Choroid plexus epithelial cell (primary cell): ENCODE measurements at regions not wholly inside any gene's neighbourhood (a gene's known extent, or its start where the extent isn't known, plus 50 kb on each side); places are given as distances from the start of the nearest gene placed in this dataset.

Source experiments
- DNase-seq: peaks from one replicate; pipeline ENCODE4 v3.0.0-alpha.2; 2010; ENCODE audit warnings: low read depth
- H3K4me3 ChIP-seq: 2 replicates; pipeline ENCODE4 v1.5.1; 2011; ENCODE audit warnings: low read depth, mild to moderate bottlenecking, control low read depth, low read length, moderate library complexity
- CTCF ChIP-seq: conservative IDR thresholded peaks from 2 replicates; pipeline ENCODE4 v1.5.1; 2011; ENCODE audit warnings: low read depth, mild to moderate bottlenecking, control low read depth, inconsistent platforms, low read length, moderate library complexity

- DNase-seq: no peak
- H3K4me3 ChIP-seq: no peak overlapping the region
- TF ChIP-seq CTCF: no peak
Observed at GRCh38 chr2:8270699-8271098, 411.2 kb upstream of the ID2 start.

- no peak overlapping the region for H3K4me3 ChIP-seq
- no peak for TF ChIP-seq CTCF
- no peak for DNase-seq
Observed at GRCh38 chr2:8271461-8271860, 410.4 kb upstream of the ID2 start.

DNA sequence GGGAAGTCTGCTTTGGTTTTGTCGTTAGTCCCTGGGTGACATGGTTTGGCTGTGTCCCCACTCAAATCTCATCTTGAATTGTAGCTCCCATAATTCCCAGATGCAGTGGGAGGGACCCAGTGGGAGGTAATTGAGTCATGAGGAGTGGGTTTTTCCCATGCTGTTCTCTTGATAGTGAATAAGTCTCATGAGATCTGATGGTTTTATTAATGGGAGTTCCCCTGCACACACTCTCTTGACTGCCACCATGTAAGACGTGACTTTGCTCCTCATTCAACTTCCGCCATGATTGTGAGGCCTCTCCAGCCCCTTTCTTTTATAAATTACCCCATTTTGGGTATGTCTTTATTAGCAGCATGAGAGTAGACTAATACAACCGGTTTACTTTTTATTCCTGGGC lies 405.8 kb upstream of the ID2 start:
- H3K4me3 ChIP-seq: no peak overlapping the region
- no peak for TF ChIP-seq CTCF
- DNase-seq: no peak

- H3K4me3 ChIP-seq: no peak overlapping the region
- no peak for DNase-seq
- TF ChIP-seq CTCF: no peak
Observed at GRCh38 chr2:8277921-8278571, 403.8 kb upstream of the ID2 start.

DNA sequence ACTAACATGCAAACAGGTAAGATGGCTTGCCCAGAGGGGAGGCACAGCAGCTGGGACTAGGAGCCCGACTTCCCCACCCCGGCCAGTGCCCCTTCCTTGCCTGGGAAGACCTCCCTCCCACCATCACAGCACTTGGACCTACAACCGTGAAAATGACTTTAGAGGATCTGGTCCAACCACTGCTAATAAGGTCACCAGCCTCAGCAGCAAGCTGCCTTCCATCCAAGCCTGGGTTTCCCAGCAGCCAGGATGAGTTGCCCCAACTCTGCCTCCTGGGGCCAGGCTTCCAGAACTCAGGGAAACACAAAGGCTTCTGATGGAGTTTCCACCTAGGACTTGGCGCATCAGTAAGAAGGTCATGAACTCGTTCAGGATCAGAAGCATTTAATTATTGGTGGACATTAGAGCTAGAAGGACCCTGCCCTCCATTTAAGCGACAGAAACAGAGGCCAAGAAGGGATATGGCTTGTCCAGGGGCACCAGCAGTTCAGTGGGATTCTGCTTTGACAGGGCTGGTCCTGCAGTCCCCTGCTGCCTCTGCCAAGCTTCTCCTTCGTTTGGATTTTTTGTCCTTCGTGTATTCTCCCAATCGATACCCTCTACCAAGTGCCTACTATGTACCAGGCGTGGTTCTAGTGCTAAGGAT lies 403.0 kb upstream of the ID2 start:
- no peak for DNase-seq
- no peak for TF ChIP-seq CTCF
- H3K4me3 ChIP-seq: no peak overlapping the region

- no peak for TF ChIP-seq CTCF
- no peak for DNase-seq
- no peak overlapping the region for H3K4me3 ChIP-seq
Observed at GRCh38 chr2:8279506-8279905, 402.4 kb upstream of the ID2 start.

- no peak overlapping the region for H3K4me3 ChIP-seq
- DNase-seq: no peak
- TF ChIP-seq CTCF: no peak
Observed at GRCh38 chr2:8281234-8281633, 400.6 kb upstream of the ID2 start.
